ENCODE measurements at regions not wholly inside any gene's neighbourhood (a gene's known extent, or its start where the extent isn't known, plus 50 kb on each side); places are given as distances from the start of the nearest gene placed in this dataset.

- in situ Hi-C loops (cut with MboI; ENCODE audit: low sequenced_read_pairs) = no loop called here
Observed at GRCh38 chr2:8304821-8305766, 376.8 kb upstream of the ID2 start.

DNA sequence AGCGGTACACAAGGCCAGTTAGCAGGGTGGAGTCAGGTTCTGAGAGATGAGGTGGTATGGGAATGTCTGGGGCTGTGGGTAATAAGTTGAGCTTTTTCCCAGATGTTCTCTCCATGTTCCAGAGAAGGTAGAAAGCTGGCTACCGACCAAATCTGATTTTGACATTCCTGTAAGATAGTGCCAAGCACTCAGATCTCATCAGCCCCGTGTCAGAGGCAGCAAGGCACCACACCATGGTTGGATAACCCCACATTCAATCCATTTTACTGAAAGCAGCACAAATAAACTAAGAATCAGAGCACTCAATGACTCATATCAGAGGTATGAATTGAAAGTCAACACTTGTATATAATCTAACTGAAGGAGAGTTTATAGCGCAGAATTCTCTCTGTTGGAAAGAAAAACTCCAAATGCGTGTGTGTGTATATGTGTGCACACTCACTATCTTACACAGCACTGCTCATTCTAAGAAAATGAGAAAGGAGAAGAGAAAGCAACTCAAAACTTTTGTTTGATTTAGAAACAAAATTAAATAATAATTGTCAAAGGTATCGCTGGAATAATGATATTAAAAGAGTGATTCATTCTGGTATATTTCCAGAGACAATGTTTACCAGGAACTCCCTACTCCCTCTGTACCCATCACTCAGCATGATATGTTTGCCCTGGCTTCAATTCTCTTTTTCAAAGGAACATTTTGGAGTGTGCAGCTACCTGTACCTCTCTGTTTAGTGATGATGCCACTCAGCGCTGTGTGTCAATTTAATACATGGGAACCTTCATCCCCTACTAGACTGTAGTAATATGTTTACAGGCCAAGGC, 375.1 kb upstream of the ID2 start:
- in situ Hi-C loops (cut with MboI; ENCODE audit: low sequenced_read_pairs) = no loop called here

DNA sequence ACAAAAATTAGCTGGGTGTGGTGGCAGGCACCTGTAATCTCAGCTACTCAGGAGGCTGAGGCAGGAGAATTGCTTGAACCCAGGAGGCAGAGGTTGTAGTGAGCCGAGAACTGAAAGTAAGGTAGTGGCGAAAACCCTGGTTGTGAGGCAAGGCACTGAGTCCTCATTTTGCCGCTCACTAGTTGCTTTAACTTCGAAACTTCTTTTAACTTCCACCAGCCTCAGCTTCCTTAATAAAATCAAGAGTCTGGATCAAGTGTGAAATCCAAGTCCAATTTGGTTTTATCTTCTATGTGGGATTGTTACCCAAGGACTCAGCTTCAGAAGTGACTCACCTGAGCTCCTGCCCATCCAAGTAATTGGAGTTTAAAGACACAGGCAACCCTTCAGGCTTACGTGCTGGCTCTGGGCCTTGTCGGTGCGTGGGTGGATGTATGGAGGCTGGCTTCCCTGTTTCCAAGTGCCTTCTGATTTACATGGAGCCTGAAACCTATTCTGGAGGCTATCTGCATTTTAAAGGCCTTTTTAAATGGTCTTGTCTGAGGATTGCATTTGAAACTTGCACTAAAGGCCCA, 374.2 kb upstream of the ID2 start:
- in situ Hi-C loops (cut with MboI; ENCODE audit: low sequenced_read_pairs) = no loop called here

- in situ Hi-C loops (cut with MboI; ENCODE audit: low sequenced_read_pairs) = no loop called here
Observed at GRCh38 chr2:8309131-8309530, 372.7 kb upstream of the ID2 start.

GRCh38 chr2:8310557-8311455, 371.1 kb upstream of the ID2 start:
- in situ Hi-C loops (cut with MboI; ENCODE audit: low sequenced_read_pairs) = no loop called here

GRCh38 chr2:8312221-8312620, 369.6 kb upstream of the ID2 start:
- in situ Hi-C loops (cut with MboI; ENCODE audit: low sequenced_read_pairs) = no loop called here

GRCh38 chr2:8312861-8313830, 368.7 kb upstream of the ID2 start:
- in situ Hi-C loops (cut with MboI; ENCODE audit: low sequenced_read_pairs) = no loop called here

DNA sequence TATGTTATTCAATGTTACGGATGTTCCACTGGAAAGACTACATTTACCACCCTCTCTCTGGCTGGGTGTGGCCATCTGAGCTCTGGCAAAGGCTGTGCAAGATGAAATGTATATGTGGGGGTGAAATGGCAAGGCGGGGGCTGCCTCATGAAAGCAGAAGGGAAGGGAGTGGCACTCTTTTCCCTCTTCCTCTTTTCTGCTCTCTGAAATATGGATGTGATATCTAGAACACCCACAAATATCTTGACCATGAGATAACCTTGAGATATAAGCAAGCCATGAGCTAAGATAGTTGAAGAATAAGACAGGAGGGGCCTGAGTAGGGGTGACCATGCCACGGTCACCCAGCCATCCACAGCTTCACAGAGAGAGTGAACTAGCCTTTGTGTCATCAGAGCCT, 367.8 kb upstream of the ID2 start:
- in situ Hi-C loops (cut with MboI; ENCODE audit: low sequenced_read_pairs) = no loop called here

- in situ Hi-C loops (cut with MboI; ENCODE audit: low sequenced_read_pairs) = no loop called here
Observed at GRCh38 chr2:8315531-8316165, 366.2 kb upstream of the ID2 start.

GRCh38 chr2:8316356-8316755, 365.5 kb upstream of the ID2 start:
- in situ Hi-C loops (cut with MboI; ENCODE audit: low sequenced_read_pairs) = no loop called here

DNA sequence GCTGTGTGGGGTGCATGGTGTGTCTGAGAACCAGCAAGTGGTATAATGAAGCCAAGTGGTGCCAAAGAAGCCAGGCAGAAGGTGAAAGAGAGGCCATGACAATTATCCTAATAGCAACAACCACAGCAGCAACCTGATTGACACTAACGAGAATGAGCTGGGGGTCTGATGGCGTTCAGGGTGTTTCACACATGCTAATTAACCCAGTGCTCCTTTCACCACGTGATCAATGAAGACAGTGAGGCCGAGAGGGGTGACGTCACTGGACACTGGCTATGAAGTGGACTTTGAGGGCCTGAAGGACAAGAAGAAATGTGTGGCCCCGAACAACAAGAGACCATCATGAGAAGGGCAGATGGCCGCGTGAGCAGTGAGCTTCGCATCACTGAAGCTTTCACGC, 364.4 kb upstream of the ID2 start:
- in situ Hi-C loops (cut with MboI; ENCODE audit: low sequenced_read_pairs) = no loop called here

GRCh38 chr2:8319219-8319618, 362.6 kb upstream of the ID2 start:
- in situ Hi-C loops (cut with MboI; ENCODE audit: low sequenced_read_pairs) = no loop called here

- in situ Hi-C loops (cut with MboI; ENCODE audit: low sequenced_read_pairs) = no loop called here
Observed at GRCh38 chr2:8320311-8321066, 361.4 kb upstream of the ID2 start.

DNA sequence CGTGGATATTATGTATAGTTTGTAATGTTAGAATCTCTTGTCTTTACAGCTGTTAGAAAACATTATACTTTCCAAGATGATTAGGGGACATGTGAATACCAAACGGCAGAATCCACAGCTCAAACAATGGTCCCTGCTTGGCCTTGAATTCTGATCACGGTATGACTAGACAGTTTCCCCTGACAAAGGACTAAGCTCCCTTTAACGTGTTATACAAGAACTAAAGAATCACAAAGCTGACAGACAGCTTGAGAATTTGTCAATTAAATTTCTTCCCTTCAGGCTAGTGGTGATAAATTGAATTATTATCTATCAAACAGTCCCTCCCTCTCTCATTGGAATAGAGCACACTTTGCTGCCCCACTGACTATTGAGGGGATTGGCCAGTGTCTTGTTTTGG, 359.2 kb upstream of the ID2 start:
- in situ Hi-C loops (cut with MboI; ENCODE audit: low sequenced_read_pairs) = no loop called here

DNA sequence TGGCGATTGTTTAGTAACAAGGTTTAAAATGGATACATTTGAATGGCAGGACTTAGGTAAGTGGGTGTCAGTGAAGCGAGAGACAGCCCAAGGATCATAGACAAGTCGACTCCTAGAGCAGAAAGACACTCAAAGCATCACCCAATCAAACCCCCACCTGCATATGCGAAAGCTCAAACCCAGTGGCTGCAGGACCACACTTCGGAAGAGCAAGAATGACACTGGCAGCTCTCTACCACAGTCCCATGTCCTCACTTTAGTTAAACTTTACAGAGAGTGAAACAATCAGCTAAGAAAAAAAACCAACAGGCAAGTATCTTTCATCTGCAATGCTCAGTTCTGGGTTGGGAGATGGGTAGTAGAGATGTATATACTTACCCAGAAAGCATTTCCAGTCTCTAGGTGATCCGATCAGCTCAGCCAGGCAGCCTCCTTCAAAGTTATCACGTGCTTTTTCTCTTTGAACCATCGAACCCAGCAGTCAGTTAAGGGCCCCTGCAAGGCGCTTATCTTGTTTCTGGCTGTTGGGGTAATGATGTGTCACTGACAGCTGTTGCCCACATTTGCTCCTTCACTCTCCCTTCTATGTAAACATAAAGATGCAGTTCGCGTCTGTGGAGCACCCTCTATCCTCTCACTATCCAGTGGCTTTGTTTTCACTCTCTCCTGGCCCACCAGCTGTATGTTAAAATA, 357.5 kb upstream of the ID2 start:
- in situ Hi-C loops (cut with MboI; ENCODE audit: low sequenced_read_pairs) = no loop called here

- in situ Hi-C loops (cut with MboI; ENCODE audit: low sequenced_read_pairs) = no loop called here
Observed at GRCh38 chr2:8324901-8325300, 357.0 kb upstream of the ID2 start.

DNA sequence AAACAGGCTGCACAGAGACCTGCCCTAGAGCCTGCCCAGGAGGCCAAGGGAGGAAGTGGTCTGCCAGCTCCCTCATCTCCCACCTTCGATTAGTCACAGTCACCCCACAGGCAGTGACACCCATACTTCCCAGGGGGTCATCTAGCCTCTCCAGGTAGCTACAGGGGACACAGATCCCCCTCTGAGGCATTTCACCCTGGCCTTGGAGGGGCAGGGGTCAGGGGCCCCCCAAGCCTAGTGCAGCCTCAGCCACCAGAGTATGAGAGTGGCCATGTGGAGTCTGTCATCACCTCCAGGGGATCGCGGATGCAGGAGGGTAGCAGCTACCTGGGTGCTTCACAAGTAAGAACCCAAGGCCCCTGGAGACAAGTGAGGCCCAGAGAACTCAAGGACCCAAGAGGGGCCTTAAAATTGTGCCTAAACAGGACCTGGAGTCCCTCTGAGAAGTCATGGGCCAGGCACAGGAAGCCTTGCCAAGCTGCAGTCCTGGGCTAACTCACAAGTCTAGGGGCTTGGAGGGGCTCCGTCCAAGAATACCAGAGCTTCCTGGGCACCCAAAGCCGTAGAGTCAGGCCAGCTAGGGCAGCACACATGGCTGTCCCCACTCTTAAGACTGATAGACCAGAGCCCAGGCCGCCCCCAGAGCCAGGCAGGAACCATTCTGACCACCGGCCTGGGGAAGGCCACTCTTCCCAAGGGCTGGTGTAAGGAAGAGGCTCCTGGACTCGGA, 354.3 kb upstream of the ID2 start:
- in situ Hi-C loops (cut with MboI; ENCODE audit: low sequenced_read_pairs) = no loop called here
